ENCODE measurements at regions not wholly inside any gene's neighbourhood (a gene's known extent, or its start where the extent isn't known, plus 50 kb on each side); places are given as distances from the start of the nearest gene placed in this dataset.
"Not testable (repeated sequence)": the region's sequence is repeated elsewhere in the genome, so short reads cannot be mapped to it uniquely, and the experiment has no call there.

- DNase-seq (ENCODE audit: low spot score) = peak; percentile 51
Measured at GRCh38 chr2:179385756-179386155, 121.1 kb upstream of the SESTD1 start.

- DNase-seq (ENCODE audit: low spot score) = no peak
Measured at GRCh38 chr2:179383975-179384374, 119.3 kb upstream of the SESTD1 start.

- DNase-seq (ENCODE audit: low spot score) = no peak
Measured at GRCh38 chr2:179377296-179377695, 112.7 kb upstream of the SESTD1 start.

GRCh38 chr2:179376881-179377280, 112.2 kb upstream of the SESTD1 start:
- DNase-seq (ENCODE audit: low spot score) = no peak

GRCh38 chr2:179373816-179374215, 109.2 kb upstream of the SESTD1 start:
- DNase-seq (ENCODE audit: low spot score) = no peak

- not testable (repeated sequence) for DNase-seq (ENCODE audit: low spot score)
Measured at GRCh38 chr2:179365561-179365960, 100.9 kb upstream of the SESTD1 start.

GRCh38 chr2:179355881-179356280, 91.2 kb upstream of the SESTD1 start:
- DNase-seq (ENCODE audit: low spot score) = no peak

- peak; percentile 30 for DNase-seq (ENCODE audit: low spot score)
Measured at GRCh38 chr2:179354739-179355537, 90.3 kb upstream of the SESTD1 start.

- no peak for DNase-seq (ENCODE audit: low spot score)
Measured at GRCh38 chr2:179354296-179354695, 89.7 kb upstream of the SESTD1 start.

GRCh38 chr2:179352181-179352580, 87.5 kb upstream of the SESTD1 start:
- no peak for DNase-seq (ENCODE audit: low spot score)

GRCh38 chr2:179351057-179351456, 86.4 kb upstream of the SESTD1 start:
- DNase-seq (ENCODE audit: low spot score) = no peak

GRCh38 chr2:179349670-179350303, 85.2 kb upstream of the SESTD1 start:
- no peak for DNase-seq (ENCODE audit: low spot score)

- DNase-seq (ENCODE audit: low spot score) = no peak
Measured at GRCh38 chr2:179348906-179349305, 84.3 kb upstream of the SESTD1 start.

- no peak for DNase-seq (ENCODE audit: low spot score)
Measured at GRCh38 chr2:179344970-179345369, 80.3 kb upstream of the SESTD1 start.

- peak; percentile 16 for DNase-seq (ENCODE audit: low spot score)
Measured at GRCh38 chr2:179344280-179344964, 79.8 kb upstream of the SESTD1 start.

GRCh38 chr2:179343945-179344279, 79.3 kb upstream of the SESTD1 start:
- DNase-seq (ENCODE audit: low spot score) = no peak

GRCh38 chr2:179341152-179341866, 76.7 kb upstream of the SESTD1 start:
- DNase-seq (ENCODE audit: low spot score) = no peak

GRCh38 chr2:179340678-179341077, 76.0 kb upstream of the SESTD1 start:
- DNase-seq (ENCODE audit: low spot score) = peak; percentile 40

GRCh38 chr2:179338681-179339080, 74.0 kb upstream of the SESTD1 start:
- no peak for DNase-seq (ENCODE audit: low spot score)

- no peak for DNase-seq (ENCODE audit: low spot score)
Measured at GRCh38 chr2:179336782-179337534, 72.3 kb upstream of the SESTD1 start.

- no peak for DNase-seq (ENCODE audit: low spot score)
Measured at GRCh38 chr2:179335732-179336131, 71.1 kb upstream of the SESTD1 start.
